Erythroblast (primary cell): ENCODE measurements at regions not wholly inside any gene's neighbourhood (a gene's known extent, or its start where the extent isn't known, plus 50 kb on each side); places are given as distances from the start of the nearest gene placed in this dataset.
A peak's percentile ranks its signal among the peaks of the same experiment; 100 is the strongest.

Source experiments
- DNase-seq, 2 experiments: peaks; one replicate each; lab custom pipeline; 2025; lab: John Stamatoyannopoulos, UW
- GATA1 ChIP-seq: IDR thresholded peaks from 2 replicates; pipeline ENCODE4 v1.6.1; 2011; ENCODE audit warnings: low read depth, mild to moderate bottlenecking, control low read depth, low read length, moderate library complexity
- POLR2A ChIP-seq: IDR thresholded peaks from 2 replicates; pipeline ENCODE4 v1.6.1; 2011; ENCODE audit warnings: mild to moderate bottlenecking, low read length

- DNase-seq = no peak
- TF ChIP-seq GATA1 (no peak), POLR2A (no peak)
These were observed 400.3 kb downstream of the MTX2 start for GRCh38 chr2:176669398-176670174.

- DNase-seq = no peak
- TF ChIP-seq POLR2A (no peak), GATA1 (no peak)
These were observed 406.2 kb downstream of the MTX2 start for GRCh38 chr2:176675271-176675949.

GRCh38 chr2:176677746-176678265 is 408.6 kb downstream of the MTX2 start:
- TF ChIP-seq POLR2A (no peak), GATA1 (no peak)

GRCh38 chr2:176678571-176678970 is 409.3 kb downstream of the MTX2 start:
- no peak for DNase-seq
- no peak for TF ChIP-seq GATA1
- TF ChIP-seq POLR2A = no peak

More at GRCh38 chr2:176677746-176678265, 408.6 kb downstream of the MTX2 start:
- no peak for DNase-seq

- TF ChIP-seq GATA1 = no peak
- no peak for TF ChIP-seq POLR2A
- no peak for DNase-seq
These were observed 409.9 kb downstream of the MTX2 start for GRCh38 chr2:176679061-176679669.

- DNase-seq = peak in 1 of 2 experiments; percentile 10
These were observed 411.8 kb downstream of the MTX2 start for GRCh38 chr2:176680916-176681516.

GRCh38 chr2:176681584-176682115 is 412.4 kb downstream of the MTX2 start:
- DNase-seq = no peak
- TF ChIP-seq GATA1 = no peak
- TF ChIP-seq POLR2A = no peak

More at GRCh38 chr2:176680916-176681516, 411.8 kb downstream of the MTX2 start:
- no peak for TF ChIP-seq POLR2A
- no peak for TF ChIP-seq GATA1

GRCh38 chr2:176682278-176682677 is 413.0 kb downstream of the MTX2 start:
- no peak for DNase-seq
- TF ChIP-seq POLR2A (no peak), GATA1 (no peak)

- TF ChIP-seq POLR2A = no peak
- TF ChIP-seq GATA1 = no peak
- DNase-seq = no peak
These were observed 414.4 kb downstream of the MTX2 start for GRCh38 chr2:176683618-176684111.

GRCh38 chr2:176685908-176686307 is 416.7 kb downstream of the MTX2 start:
- DNase-seq = no peak

GRCh38 chr2:176686328-176686727 is 417.1 kb downstream of the MTX2 start:
- no peak for DNase-seq
- no peak for TF ChIP-seq GATA1
- no peak for TF ChIP-seq POLR2A

More at GRCh38 chr2:176685908-176686307, 416.7 kb downstream of the MTX2 start:
- TF ChIP-seq POLR2A (no peak), GATA1 (no peak)

GRCh38 chr2:176687342-176687741 is 418.1 kb downstream of the MTX2 start:
- DNase-seq = no peak
- no peak for TF ChIP-seq GATA1
- TF ChIP-seq POLR2A = no peak

- DNase-seq = no peak
- TF ChIP-seq GATA1 (no peak), POLR2A (no peak)
These were observed 418.7 kb downstream of the MTX2 start for GRCh38 chr2:176687944-176688343.

GRCh38 chr2:176689711-176690110 is 420.5 kb downstream of the MTX2 start:
- no peak for TF ChIP-seq GATA1
- no peak for TF ChIP-seq POLR2A
- DNase-seq = no peak
